NCI-H1694 (cell line): ENCODE measurements at regions not wholly inside any gene's neighbourhood (a gene's known extent, or its start where the extent isn't known, plus 50 kb on each side); places are given as distances from the start of the nearest gene placed in this dataset.

ENCODE experiments used
- DNase-seq: peaks from one replicate; lab custom pipeline; 2025; lab: John Stamatoyannopoulos, UW

- DNase-seq, result no peak
Measured at GRCh38 chr1:14137411-14138134, 437.6 kb downstream of the PRDM2 start.

- no peak for DNase-seq
Measured at GRCh38 chr1:14138135-14138506, 438.1 kb downstream of the PRDM2 start.

DNA sequence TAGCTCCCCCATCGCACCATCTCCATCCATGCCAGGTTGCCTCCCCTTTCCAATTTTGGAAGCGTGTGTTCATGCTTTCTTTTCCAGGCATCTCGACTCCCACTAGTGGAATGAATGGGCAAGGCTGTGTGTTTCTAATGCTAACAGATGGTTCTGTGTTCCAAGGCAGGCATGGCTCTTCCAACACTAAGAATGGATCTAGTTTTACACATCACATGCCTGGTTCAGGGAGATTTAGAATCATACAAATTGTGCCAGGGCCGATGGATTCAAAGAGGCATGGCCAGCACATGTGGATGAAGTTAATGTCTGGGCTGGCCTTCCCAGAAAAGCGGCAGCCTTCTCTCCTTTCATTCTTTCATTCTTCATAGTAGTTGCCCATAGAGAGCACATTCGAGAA lies 438.7 kb downstream of the PRDM2 start:
- DNase-seq, result no peak

DNA sequence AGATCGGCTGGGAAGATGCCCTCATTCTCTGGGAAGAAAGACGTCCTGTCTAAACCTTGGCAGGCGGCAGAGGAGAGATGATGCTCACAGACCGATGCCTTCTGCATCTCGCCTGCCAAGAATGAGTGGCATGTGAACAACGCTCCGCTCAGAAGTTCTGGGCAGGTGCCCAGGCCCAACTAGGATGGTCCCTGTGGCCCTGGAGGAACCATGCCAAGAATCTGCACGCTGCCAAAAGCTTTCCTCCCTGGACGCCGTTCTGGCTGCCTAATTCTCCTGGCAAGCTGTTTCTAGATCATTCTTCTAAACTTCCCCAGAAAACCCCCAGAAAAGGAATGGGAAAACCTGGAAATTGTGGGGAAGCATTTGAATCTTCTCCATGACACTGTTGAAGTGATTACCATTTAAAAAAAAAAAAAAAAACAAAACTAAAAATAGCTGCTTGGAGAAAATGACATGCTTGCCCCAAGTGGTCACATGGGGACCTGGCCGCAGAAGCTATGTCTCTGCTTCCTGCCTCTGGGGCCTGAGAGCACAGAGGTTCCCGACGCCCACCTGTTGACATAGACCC lies 440.9 kb downstream of the PRDM2 start:
- no peak for DNase-seq

DNA sequence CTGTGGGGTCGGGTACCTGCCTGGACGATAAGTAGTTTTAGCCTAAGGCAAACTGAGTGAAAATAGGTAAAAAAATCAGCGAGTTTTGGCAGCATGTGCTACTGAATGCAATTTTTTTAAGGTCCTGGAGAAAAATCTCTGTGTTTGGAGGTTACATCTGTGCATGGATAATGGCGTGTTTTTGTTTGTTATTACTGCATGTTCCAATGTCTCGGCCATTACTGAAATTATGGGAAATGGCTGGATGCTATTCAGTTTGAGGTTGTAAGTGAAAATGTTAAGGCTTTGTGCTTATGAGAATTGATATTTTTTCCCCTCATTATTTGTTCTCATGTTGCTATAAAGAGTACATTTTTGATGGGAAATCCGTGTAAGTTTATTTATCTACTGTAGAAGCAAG lies 441.7 kb downstream of the PRDM2 start:
- DNase-seq, result no peak

GRCh38 chr1:14142397-14143100 lies 442.6 kb downstream of the PRDM2 start:
- DNase-seq, result no peak

DNA sequence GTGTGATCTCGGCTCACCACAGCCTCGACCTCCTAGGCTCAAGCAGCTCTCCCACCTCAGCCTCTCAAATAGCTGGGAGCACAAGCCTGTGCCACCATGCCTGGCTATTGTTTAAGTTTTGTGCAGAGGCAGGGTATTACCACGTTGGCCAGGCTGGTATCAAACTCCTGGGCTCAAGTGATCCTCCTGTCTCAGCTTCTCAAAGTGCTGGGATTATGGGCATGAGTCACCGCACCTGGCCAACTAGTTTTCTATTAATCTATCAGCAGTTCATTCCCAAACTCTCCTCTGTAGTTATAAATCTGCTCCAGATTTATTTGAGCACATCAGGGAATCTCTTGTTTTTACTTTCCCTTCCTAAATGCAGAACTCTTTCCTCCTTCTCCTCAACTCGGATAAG lies 443.8 kb downstream of the PRDM2 start:
- no peak for DNase-seq

- no peak for DNase-seq
Measured at GRCh38 chr1:14148526-14148925, 448.5 kb downstream of the PRDM2 start.

DNA sequence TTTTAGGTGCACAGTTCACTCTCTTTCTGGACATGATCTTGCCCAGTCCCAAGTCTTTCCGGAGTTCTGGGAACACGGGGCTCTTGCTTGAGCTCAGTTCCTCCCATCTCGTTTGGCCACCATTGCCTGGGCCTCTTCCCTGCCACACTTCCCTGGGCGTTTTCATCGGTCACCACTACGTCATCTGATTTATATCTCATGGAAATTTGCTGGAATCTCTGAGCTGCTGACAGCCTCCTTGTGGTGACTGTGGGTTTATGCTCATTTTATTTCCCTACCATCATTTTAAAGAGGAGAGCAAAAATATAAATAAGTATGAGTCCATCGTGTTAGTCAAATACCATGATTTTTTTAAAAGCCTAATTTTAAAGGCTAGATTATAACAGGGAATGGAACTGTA lies 449.1 kb upstream of the KAZN start:
- no peak for DNase-seq

GRCh38 chr1:14156543-14156942 lies 441.9 kb upstream of the KAZN start:
- no peak for DNase-seq

DNA sequence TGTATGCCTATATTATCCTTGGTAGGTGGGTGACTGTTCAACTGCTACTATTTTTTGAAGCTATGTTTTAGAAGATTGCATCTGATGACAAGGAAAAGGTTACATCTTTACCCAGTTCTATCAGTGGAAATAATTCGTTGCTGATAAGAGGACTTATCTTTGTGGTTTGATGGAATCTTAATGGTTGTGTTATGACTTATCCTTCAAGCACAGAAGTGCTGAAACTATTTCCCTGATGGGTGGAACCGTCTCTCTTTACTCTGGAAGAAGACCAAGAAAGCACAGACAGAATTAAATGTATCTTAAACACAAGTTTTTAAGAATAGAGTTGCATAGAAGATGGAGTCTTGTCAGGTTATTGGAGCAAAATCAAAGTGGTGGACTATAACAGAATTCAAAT lies 437.7 kb upstream of the KAZN start:
- DNase-seq, result no peak

DNA sequence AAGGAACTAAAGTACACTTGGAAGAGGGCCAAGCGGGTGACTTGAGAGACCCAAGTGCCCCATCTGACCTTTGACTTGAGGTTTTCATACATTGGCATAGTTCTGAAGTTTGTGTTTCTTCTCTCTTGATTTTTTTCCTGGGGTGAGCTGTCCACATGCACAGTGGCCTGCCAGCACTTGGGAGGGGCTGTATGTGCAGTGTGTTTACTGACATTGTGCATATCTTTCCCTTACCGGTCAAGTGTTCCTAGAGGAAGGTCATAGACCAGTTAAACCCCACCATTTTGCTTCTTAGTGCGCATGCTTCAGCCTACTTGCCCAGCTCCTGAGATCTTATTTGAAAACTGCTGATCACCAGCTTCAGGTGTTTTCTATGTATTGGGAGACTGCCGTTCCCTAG lies 435.2 kb upstream of the KAZN start:
- DNase-seq, result no peak

DNA sequence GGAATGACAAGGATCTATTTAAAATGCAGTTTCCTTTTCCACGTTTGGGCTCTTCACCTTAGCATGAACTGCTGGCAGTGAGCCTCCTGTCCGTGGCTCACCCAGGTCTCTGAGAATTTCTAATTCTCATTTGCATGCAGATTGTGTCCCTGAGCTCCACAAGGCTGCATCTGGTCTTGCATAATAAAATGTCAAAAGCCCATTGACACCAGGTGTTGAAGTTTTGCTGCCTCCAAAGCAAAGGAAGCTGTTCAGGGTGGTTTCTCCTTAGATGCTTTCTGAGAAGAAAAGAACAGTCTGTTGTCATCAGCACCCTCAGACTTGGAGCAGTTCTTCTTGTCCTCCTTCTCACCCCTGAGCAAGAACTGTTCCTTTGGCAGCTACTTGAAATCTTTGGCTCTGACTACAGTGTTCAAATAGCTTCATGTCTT lies 433.1 kb upstream of the KAZN start:
- no peak for DNase-seq

DNA sequence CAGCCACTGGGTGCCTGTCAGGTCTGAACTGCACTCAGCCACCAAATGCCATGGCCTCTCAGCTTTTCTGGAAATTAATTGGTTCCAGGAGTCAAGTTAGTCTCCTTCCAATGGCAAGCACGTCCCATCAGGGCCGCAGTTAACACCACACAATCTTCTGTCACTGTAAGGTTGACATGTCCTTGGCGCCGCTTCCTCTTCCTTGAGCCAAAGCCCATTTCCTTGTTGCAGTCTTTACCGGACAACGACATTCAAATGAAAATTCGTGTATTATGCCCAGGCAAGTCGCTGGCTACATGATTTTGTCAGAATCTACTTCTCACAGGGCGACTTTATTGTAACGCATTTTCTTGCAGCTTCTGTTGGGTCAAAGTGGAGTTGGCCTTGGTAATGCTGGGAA lies 430.6 kb upstream of the KAZN start:
- DNase-seq, result no peak

DNA sequence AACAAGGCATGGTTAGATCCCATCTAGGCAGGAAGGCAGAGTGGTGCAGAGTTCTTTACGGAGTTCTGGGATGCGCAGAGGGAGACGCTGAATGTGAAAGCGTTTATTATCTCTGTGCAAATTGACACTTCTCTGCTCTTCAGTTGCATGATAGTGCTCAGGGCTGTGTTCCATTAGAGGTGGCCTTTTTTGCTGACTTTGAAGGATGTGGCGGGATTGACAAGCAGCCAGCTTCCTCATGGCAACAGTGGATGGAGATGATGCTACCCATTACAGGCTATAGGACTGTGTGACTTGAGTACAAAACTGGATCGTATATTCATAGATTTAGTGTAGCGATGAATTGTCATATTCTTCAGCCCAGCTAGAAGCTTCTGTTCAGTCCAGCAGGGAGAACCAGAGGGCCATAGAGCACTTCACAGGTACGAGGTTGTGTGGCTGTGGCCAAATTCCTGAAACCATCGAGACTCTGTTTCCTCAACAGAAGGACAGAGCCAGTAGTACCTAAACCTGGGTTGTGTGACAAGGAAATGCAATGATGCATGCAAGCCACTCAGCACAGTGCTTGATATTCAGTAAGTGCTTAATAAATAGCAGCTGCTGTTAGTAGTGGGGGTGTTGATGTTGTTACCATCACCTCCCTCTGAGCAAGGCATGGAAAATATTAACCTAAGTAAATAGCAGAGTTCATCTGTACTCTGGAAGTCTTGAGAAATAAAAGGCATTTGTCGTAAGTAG lies 430.0 kb upstream of the KAZN start:
- DNase-seq, result no peak

GRCh38 chr1:14173598-14173997 lies 424.9 kb upstream of the KAZN start:
- no peak for DNase-seq

DNA sequence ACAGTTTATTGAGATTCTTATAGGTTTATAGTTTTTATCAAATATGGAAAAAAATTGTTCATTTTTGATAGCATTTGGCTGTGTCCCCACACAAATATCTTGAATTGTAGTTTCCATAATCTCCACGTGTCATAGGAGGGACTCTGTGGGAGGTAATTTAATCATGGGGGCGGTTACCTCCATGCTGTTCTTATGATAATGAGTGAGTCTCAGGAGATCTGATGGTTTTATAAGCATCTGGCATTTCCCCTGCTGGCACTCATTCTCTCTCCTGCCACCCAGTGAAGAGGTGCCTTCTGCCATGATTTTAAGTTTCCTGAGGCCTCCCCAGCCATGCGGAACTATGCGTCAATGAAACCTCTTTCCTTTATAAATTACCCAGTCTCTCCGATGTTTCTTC lies 420.6 kb upstream of the KAZN start:
- DNase-seq, result peak; percentile 20

GRCh38 chr1:14180738-14181137 lies 417.7 kb upstream of the KAZN start:
- DNase-seq, result no peak

GRCh38 chr1:14181191-14181795 lies 417.2 kb upstream of the KAZN start:
- no peak for DNase-seq

- no peak for DNase-seq
Measured at GRCh38 chr1:14182856-14183255, 415.6 kb upstream of the KAZN start.

DNA sequence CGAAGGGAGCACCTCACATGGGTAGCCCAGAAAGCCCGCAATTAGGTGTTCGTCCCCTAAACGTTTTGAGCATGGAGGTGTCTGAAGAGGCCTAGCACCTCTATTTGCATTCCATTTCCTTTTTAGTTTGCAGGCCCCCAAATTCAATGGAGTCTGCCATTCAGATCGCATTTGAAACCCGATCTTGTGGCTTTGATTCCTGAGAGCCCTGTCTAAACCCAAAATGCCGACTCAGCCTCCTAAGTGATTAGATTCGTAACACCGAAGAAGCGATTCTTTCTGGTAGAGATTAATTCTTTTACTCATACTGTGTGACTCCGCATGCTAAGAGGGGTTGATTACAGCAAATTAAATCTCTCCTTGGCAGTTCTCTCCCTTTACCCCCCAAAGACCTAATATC lies 415.2 kb upstream of the KAZN start:
- no peak for DNase-seq

DNA sequence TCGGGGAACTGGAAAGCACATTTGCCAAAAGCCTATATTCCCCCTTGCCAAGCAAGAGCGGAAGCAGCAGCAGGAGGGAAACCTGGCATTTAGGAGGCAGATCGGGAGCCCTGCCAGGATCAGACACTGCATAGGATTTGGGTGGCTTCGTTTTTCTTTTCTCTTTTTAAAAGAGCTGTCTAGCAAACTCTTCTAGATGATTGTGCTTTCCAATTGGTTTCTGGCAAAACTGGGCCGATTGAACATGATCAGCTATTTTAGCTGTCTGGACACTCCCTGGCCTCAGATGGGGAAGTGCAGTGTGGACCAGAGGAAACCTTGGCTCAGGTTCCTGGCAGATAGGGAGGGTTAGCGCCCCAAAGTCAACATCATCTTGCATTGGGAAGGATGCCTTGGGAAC lies 414.0 kb upstream of the KAZN start:
- DNase-seq, result peak; percentile 62
